Psoas muscle (tissue), 7 donors: ENCODE measurements at regions not wholly inside any gene's neighbourhood (a gene's known extent, or its start where the extent isn't known, plus 50 kb on each side); places are given as distances from the start of the nearest gene placed in this dataset.

Experiments used
- ATAC-seq, 4 donors: fragments of 200-7000 bp; cut with Tn5 transposase; one replicate each; pipeline ENCODE4 v1.9.1; 2020; ENCODE audit warnings: moderate library complexity in 3 of 4, mild to moderate bottlenecking in 2 of 4
- DNase-seq, 2 donors: peaks; one replicate each; pipeline ENCODE4 v3.0.0-alpha.2; 2020
- H3K27ac ChIP-seq: fragments of 200-600 bp; one replicate; pipeline ENCODE4 v1.8.0; 2022
- H3K27me3 ChIP-seq, 3 donors: fragments of 200-600 bp in 1 of 3; one replicate each; pipeline versions ENCODE4 v1.6.1 to v1.8.0; 2013 to 2022; ENCODE audit warnings: low read length in 2 of 3, mild to moderate bottlenecking in 2 of 3, moderate library complexity in 1 of 3; ENCODE audit not compliant: insufficient read depth in 3 of 3
- H3K36me3 ChIP-seq, 2 donors: fragments of 200-600 bp in 1 of 2; one replicate each; pipeline versions ENCODE4 v1.6.1 to v1.8.0; 2013 to 2022; ENCODE audit warnings: low read depth in 1 of 2, mild to moderate bottlenecking in 1 of 2, moderate library complexity in 1 of 2; ENCODE audit not compliant: insufficient read depth in 1 of 2
- H3K4me1 ChIP-seq: fragments of 200-600 bp; one replicate; pipeline ENCODE4 v1.8.0; 2022
- H3K4me3 ChIP-seq: fragments of 200-600 bp; one replicate; pipeline ENCODE4 v1.8.0; 2022; ENCODE audit warnings: mild to moderate bottlenecking
- H3K9me3 ChIP-seq: fragments of 200-600 bp; one replicate; pipeline ENCODE4 v1.8.0; 2022
- CTCF ChIP-seq: fragments of 200-600 bp; IDR thresholded peaks from one replicate; pipeline ENCODE4 v1.8.0; 2022; ENCODE audit warnings: antibody characterized with exemption
- WGBS, 3 donors: extraction: QIAGEN DNeasy Blood & Tissue Kit; methylation state at CpG; one replicate each; pipeline versions ENCODE4 v1.1.6 to v1.1.7; 2013; 5-methylcytosine and 5-hydroxymethylcytosine counted together
- intact Hi-C, 2 donors: fragments of 100-400 bp; cut with DNase I; formaldehyde crosslinking; loops; one replicate each; pipeline versions ENCODE4 v1.11.0 to v1.14.2; 2022
- donor health status: healthy with polysubstance abuse.
- donor health status: DM: no; HTN: no; CAD: no; lungs with moderate emphysema.
- donor health status: Bipolar disorder and iron deficiency.
- donor health status: healthy.
- donor health status: DM: yes; HTN: yes; CAD: no.
- donor health status: DM: no; HTN: no; CAD: no.
- donor health status: DM: yes; HTN: yes; CAD: no.

GRCh38 chr4:136748165-136748564 lies 784.1 kb downstream of the PCDH18 start:
- no peak overlapping the region for H3K27ac ChIP-seq
- no peak for ATAC-seq
- H3K4me3 ChIP-seq: no peak overlapping the region
- H3K9me3 ChIP-seq: no peaks in the 10 kb centered on the region
- intact Hi-C loops: no loop called here
- DNase-seq: no peak
- no peaks in the 10 kb centered on the region for H3K27me3 ChIP-seq
- 37 to 61% (median 54%) methylated on average over 1 of the region's 1 CpG for WGBS, 3 donors
- H3K4me1 ChIP-seq: no peaks in the 10 kb centered on the region
- TF ChIP-seq CTCF: no peak
- H3K36me3 ChIP-seq: no peaks in the 10 kb centered on the region

- H3K36me3 ChIP-seq: no peaks in the 10 kb centered on the region
- DNase-seq: no peak
- no peak overlapping the region for H3K4me3 ChIP-seq
- H3K9me3 ChIP-seq: no peaks in the 10 kb centered on the region
- no peak for ATAC-seq
- no peaks in the 10 kb centered on the region for H3K4me1 ChIP-seq
- H3K27ac ChIP-seq: no peak overlapping the region
- intact Hi-C loops: no loop called here
- WGBS, 3 donors: 95 to 100% (median 98%) methylated on average over 1 of the region's 1 CpG
- TF ChIP-seq CTCF: no peak
- H3K27me3 ChIP-seq: peaks cover 0 to 4% (median 0%) of the 10 kb centered on the region in 3 donors
These were observed 789.1 kb downstream of the PCDH18 start for GRCh38 chr4:136743238-136743637.

DNA sequence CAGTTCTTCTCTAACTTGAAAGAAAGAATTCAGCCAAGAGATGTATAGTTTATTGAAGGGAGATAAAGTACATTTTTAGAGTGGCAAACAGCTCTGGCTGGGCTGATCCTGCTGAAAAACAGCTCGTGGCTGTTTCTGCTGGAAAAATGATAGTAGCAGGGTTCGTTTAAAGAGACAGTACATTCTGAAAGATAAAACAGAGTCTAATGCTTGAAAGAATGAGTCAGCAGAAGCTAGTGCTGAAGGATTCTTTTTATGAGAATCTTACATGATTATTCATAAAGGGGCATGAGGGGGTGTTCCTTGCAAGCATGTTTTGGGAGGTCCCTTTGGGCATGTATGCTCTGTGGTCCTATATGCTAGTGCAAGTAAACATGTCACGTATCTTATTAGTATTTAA lies 790.0 kb downstream of the PCDH18 start:
- TF ChIP-seq CTCF: no peak
- intact Hi-C loops: no loop called here
- 58 to 63% (median 60%) methylated on average over 3 of the region's 3 CpGs for WGBS, 3 donors

DNA sequence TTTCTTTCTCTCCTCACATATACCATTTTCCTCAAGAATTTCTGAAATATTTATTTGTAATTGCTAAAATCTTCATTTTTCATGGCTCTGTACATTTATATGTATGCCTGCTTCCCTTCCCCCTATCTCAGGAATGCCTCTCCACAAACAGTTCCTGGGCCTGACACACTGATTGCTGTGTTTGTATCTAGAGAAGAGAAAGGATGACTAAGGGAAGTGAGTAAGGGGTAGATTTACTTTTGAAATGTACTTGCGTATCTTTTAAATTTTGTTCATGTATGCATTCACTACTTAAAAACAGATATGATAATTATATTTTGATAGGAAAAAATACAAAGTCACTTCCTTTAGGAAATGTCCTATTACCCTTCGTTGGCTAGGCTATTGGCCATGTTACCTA lies 790.8 kb downstream of the PCDH18 start:
- H3K27ac ChIP-seq: no peak overlapping the region
- no peaks in the 10 kb centered on the region for H3K4me1 ChIP-seq
- DNase-seq (no peak), ATAC-seq (no peak)
- no peak overlapping the region for H3K4me3 ChIP-seq
- no peak for TF ChIP-seq CTCF
- no peaks in the 10 kb centered on the region for H3K36me3 ChIP-seq
- H3K27me3 ChIP-seq: peaks cover 0 to 4% (median 0%) of the 10 kb centered on the region in 3 donors
- intact Hi-C loops: no loop called here
- H3K9me3 ChIP-seq: no peaks in the 10 kb centered on the region
- WGBS, 3 donors: 82 to 89% (median 84%) methylated on average over 2 of the region's 2 CpGs

More for the DNA sequence above, 790.0 kb downstream of the PCDH18 start:
- no peak overlapping the region for H3K4me3 ChIP-seq
- no peak for ATAC-seq
- no peaks in the 10 kb centered on the region for H3K4me1 ChIP-seq
- peaks cover 0 to 4% (median 0%) of the 10 kb centered on the region in 3 donors for H3K27me3 ChIP-seq
- no peaks in the 10 kb centered on the region for H3K9me3 ChIP-seq
- H3K36me3 ChIP-seq: no peaks in the 10 kb centered on the region
- H3K27ac ChIP-seq: no peak overlapping the region
- no peak for DNase-seq

GRCh38 chr4:136740326-136740725 lies 792.0 kb downstream of the PCDH18 start:
- ATAC-seq: no peak
- intact Hi-C loops: no loop called here
- Histone ChIP-seq H3K4me1 (no peaks in the 10 kb centered on the region), H3K9me3 (no peaks in the 10 kb centered on the region), H3K27me3 (peaks cover 0 to 4% (median 0%) of the 10 kb centered on the region in 3 donors), H3K27ac (no peak overlapping the region), H3K36me3 (no peaks in the 10 kb centered on the region), H3K4me3 (no peak overlapping the region)
- no peak for DNase-seq
- no peak for TF ChIP-seq CTCF
- WGBS, 3 donors: 49 to 71% (median 53%) methylated on average over 4 of the region's 4 CpGs
